IMR-90 (cell line): ENCODE measurements at regions not wholly inside any gene's neighbourhood (a gene's known extent, or its start where the extent isn't known, plus 50 kb on each side); places are given as distances from the start of the nearest gene placed in this dataset.

Experiments used
- ATAC-seq: fragments of 200-7000 bp; cut with Tn5 transposase; 2 replicates; pipeline ENCODE4 v1.9.1; 2020; ENCODE audit warnings: low read depth, mild to moderate bottlenecking, moderate library complexity
- BruUV-seq: library from RNA; stranded (reverse); fragments of 400-500 nt; replicated peaks from 2 replicates; lab custom pipeline; 2021; lab: Mats Ljungman, UMichigan
- CTCF ChIA-PET: fragments of 300-600 bp; formaldehyde crosslinking; extraction: SDS; loops from one replicate; lab custom pipeline; 2021; ENCODE audit warnings: antibody characterized with exemption; lab: Yijun Ruan, JAX
- POLR2A ChIA-PET: fragments of 300-600 bp; sonication (Branson Sonifier 250); formaldehyde crosslinking; loops from one replicate; lab custom pipeline; 2022; ENCODE audit warnings: antibody characterized with exemption; ENCODE audit not compliant: unreplicated experiment; lab: Charles Lee
- DNase-seq: peaks from one replicate; pipeline ENCODE4 v3.0.0; 2013
- H2AFZ ChIP-seq: replicated peaks from 2 replicates; pipeline ENCODE3; 2013; ENCODE audit warnings: low read length, mild to moderate bottlenecking; ENCODE audit not compliant: poor library complexity
- H2AK5ac ChIP-seq: 2 replicates; pipeline ENCODE4 v1.6.1; 2013; ENCODE audit warnings: low read depth, low read length, inconsistent platforms
- H2AK9ac ChIP-seq: replicated peaks from 2 replicates; pipeline ENCODE3; 2013; ENCODE audit warnings: mild to moderate bottlenecking, low read depth, low read length, moderate library complexity; ENCODE audit not compliant: poor library complexity
- H2BK120ac ChIP-seq: 2 replicates; pipeline ENCODE4 v1.6.1; 2013; ENCODE audit warnings: low read depth, low read length, inconsistent platforms
- H2BK15ac ChIP-seq: 3 replicates; pipeline ENCODE4 v1.6.1; 2013; ENCODE audit warnings: low read depth, low read length, inconsistent platforms
- H2BK20ac ChIP-seq: 2 replicates; pipeline ENCODE4 v1.6.1; 2013; ENCODE audit warnings: low read depth, mild to moderate bottlenecking, inconsistent platforms, low read length, moderate library complexity
- H2BK5ac ChIP-seq: 2 replicates; pipeline ENCODE4 v1.6.1; 2013; ENCODE audit warnings: mild to moderate bottlenecking, low read depth, low read length, inconsistent platforms; ENCODE audit not compliant: poor library complexity, severe bottlenecking
- H3K14ac ChIP-seq: replicated peaks from 2 replicates; pipeline ENCODE4 v1.6.1; 2013; ENCODE audit warnings: low read depth, low read length, inconsistent platforms
- H3K18ac ChIP-seq: 2 replicates; pipeline ENCODE4 v1.6.1; 2013; ENCODE audit warnings: low read depth, low read length, control low read depth
- H3K23ac ChIP-seq: 2 replicates; pipeline ENCODE4 v1.6.1; 2013; ENCODE audit warnings: low read depth, low read length, inconsistent platforms
- H3K27ac ChIP-seq: 2 replicates; pipeline ENCODE4 v1.5.1; 2013; ENCODE audit warnings: mild to moderate bottlenecking, control low read depth, low read length; ENCODE audit not compliant: insufficient read depth
- H3K27me3 ChIP-seq: 2 replicates; pipeline ENCODE4 v1.6.1; 2013; ENCODE audit warnings: low read length; ENCODE audit not compliant: control insufficient read depth, insufficient read depth
- H3K36me3 ChIP-seq: 2 replicates; pipeline ENCODE4 v1.6.1; 2013; ENCODE audit warnings: low read length, mixed read lengths; ENCODE audit not compliant: control insufficient read depth, insufficient read depth
- H3K4ac ChIP-seq: 2 replicates; pipeline ENCODE4 v1.6.1; 2013; ENCODE audit warnings: low read depth, low read length, inconsistent platforms
- H3K4me1 ChIP-seq: 2 replicates; pipeline ENCODE4 v1.6.1; 2013; ENCODE audit warnings: low read length, mixed read lengths; ENCODE audit not compliant: control insufficient read depth, insufficient read depth
- H3K4me2 ChIP-seq: 2 replicates; pipeline ENCODE4 v1.6.1; 2013; ENCODE audit warnings: low read depth, mild to moderate bottlenecking, control low read depth, low read length, moderate library complexity
- H3K4me3 ChIP-seq: 2 replicates; pipeline ENCODE4 v1.5.1; 2013; ENCODE audit warnings: low read depth, mild to moderate bottlenecking, control low read depth, low read length, moderate library complexity; ENCODE audit not compliant: insufficient read depth
- H3K56ac ChIP-seq: 2 replicates; pipeline ENCODE4 v1.6.1; 2013; ENCODE audit warnings: low read length, inconsistent platforms; ENCODE audit not compliant: insufficient read depth; ENCODE audit errors: extremely low read depth
- H3K79me1 ChIP-seq, 2 experiments: 2 replicates each; pipeline ENCODE4 v1.6.1; 2013; ENCODE audit warnings: low read length in 2 of 2, inconsistent platforms in 1 of 2, low read depth in 1 of 2
- H3K9ac ChIP-seq: 2 replicates; pipeline ENCODE4 v1.6.1; 2013; ENCODE audit warnings: low read depth, low read length, control low read depth
- H3K9me1 ChIP-seq: 2 replicates; pipeline ENCODE4 v1.6.1; 2013; ENCODE audit warnings: low read length, inconsistent platforms; ENCODE audit not compliant: insufficient read depth
- H3K9me3 ChIP-seq: 2 replicates; pipeline ENCODE4 v1.6.1; 2013; ENCODE audit warnings: low read length; ENCODE audit not compliant: control insufficient read depth, insufficient read depth
- H4K20me1 ChIP-seq: 2 replicates; pipeline ENCODE4 v1.6.1; 2013; ENCODE audit warnings: low read length, inconsistent platforms; ENCODE audit not compliant: insufficient read depth
- H4K5ac ChIP-seq: 2 replicates; pipeline ENCODE4 v1.6.1; 2013; ENCODE audit warnings: mild to moderate bottlenecking, low read depth, low read length, control low read depth
- H4K8ac ChIP-seq, 2 experiments: 2 replicates each; pipeline ENCODE4 v1.6.1; 2013; ENCODE audit warnings: low read depth in 2 of 2, low read length in 2 of 2, control low read depth in 1 of 2, inconsistent platforms in 1 of 2
- H4K91ac ChIP-seq: 2 replicates; pipeline ENCODE4 v1.6.1; 2013; ENCODE audit warnings: low read depth, low read length, inconsistent platforms; ENCODE audit not compliant: insufficient read depth
- BHLHE40 ChIP-seq: fragments of 150-350 bp; IDR thresholded peaks from 2 replicates; pipeline ENCODE4 v1.6.1; 2016; ENCODE audit warnings: mild to moderate bottlenecking, low read depth, low read length
- CEBPB ChIP-seq: IDR thresholded peaks from 2 replicates; pipeline ENCODE4 v1.6.1; 2012; ENCODE audit warnings: low read depth, low read length, improper control_type of control experiment
- CHD1 ChIP-seq: IDR thresholded peaks from 2 replicates; pipeline ENCODE4 v1.6.1; 2012; ENCODE audit warnings: low read depth, low read length, improper control_type of control experiment
- CTCF ChIP-seq: conservative IDR thresholded peaks from 2 replicates; pipeline ENCODE4 v1.5.1; 2012; ENCODE audit warnings: mild to moderate bottlenecking, low read depth, low read length, improper control_type of control experiment
- ELK1 ChIP-seq: fragments of 150-350 bp; IDR thresholded peaks from 2 replicates; pipeline ENCODE4 v1.6.1; 2016; ENCODE audit warnings: low read depth, mild to moderate bottlenecking, low read length, moderate library complexity, borderline replicate concordance
- FOS ChIP-seq: fragments of 150-350 bp; IDR thresholded peaks from 2 replicates; pipeline ENCODE4 v1.6.1; 2016; ENCODE audit warnings: low read depth, low read length
- MAFK ChIP-seq: IDR thresholded peaks from 2 replicates; pipeline ENCODE4 v1.6.1; 2012; ENCODE audit warnings: low read depth, low read length, improper control_type of control experiment
- MAZ ChIP-seq: IDR thresholded peaks from 2 replicates; pipeline ENCODE4 v1.6.1; 2012; ENCODE audit warnings: low read depth, mild to moderate bottlenecking, low read length, improper control_type of control experiment, moderate library complexity, borderline replicate concordance
- MXI1 ChIP-seq: IDR thresholded peaks from 2 replicates; pipeline ENCODE4 v1.6.1; 2012; ENCODE audit warnings: low read depth, mild to moderate bottlenecking, low read length, moderate library complexity, borderline replicate concordance
- NFE2L2 ChIP-seq: fragments of 150-350 bp; IDR thresholded peaks from 2 replicates; pipeline ENCODE4 v1.6.1; 2016; ENCODE audit warnings: low read depth, mild to moderate bottlenecking, low read length
- POLR2A ChIP-seq: IDR thresholded peaks from 2 replicates; pipeline ENCODE4 v1.6.1; 2012; ENCODE audit warnings: mild to moderate bottlenecking, low read depth, low read length
- RAD21 ChIP-seq: IDR thresholded peaks from 2 replicates; pipeline ENCODE4 v1.6.1; 2012; ENCODE audit warnings: low read length, improper control_type of control experiment
- RFX5 ChIP-seq: IDR thresholded peaks from 2 replicates; pipeline ENCODE4 v1.8.0; 2012; ENCODE audit warnings: low read depth, mild to moderate bottlenecking, low read length, moderate library complexity
- SMC3 ChIP-seq: fragments of 150-350 bp; IDR thresholded peaks from 2 replicates; pipeline ENCODE4 v1.6.1; 2016; ENCODE audit warnings: low read depth, mild to moderate bottlenecking, antibody characterized with exemption, low read length, moderate library complexity
- WGBS, 2 experiments: methylation state at CpG; one replicate each; pipeline versions ENCODE4 v1.1.5 to v1.1.7; 2013; ENCODE audit warnings: missing lambda C conversion rate in 2 of 2; ENCODE audit not compliant: insufficient read length in 1 of 2; ENCODE audit errors: extremely low coverage in 2 of 2; 5-methylcytosine and 5-hydroxymethylcytosine counted together
- dilution Hi-C: fragments of 300-500 bp; cut with HindIII; formaldehyde crosslinking; loops from one replicate; pipeline ENCODE4 v1.14.3; 2018; ENCODE audit warnings: low sequenced_read_pairs; ENCODE audit not compliant: unreplicated experiment
- in situ Hi-C: fragments of 300-500 bp; cut with MboI; formaldehyde crosslinking; loops from 3 replicates; pipeline ENCODE4 v1.14.3; 2019; ENCODE audit warnings: low sequenced_read_pairs, inconsistent platforms, mixed read lengths
- intact Hi-C: fragments of 100-400 bp; cut with micrococcal nuclease; formaldehyde crosslinking; loops from 2 replicates; pipeline ENCODE4 v1.10.0; 2022
- TF ChIP-seq, protein P1 (sequence below): fragments of 150-350 bp; IDR thresholded peaks from 2 replicates; pipeline ENCODE4 v1.6.1; 2017; ENCODE audit warnings: mild to moderate bottlenecking, antibody characterized with exemption, low read length, low read depth

DNA sequence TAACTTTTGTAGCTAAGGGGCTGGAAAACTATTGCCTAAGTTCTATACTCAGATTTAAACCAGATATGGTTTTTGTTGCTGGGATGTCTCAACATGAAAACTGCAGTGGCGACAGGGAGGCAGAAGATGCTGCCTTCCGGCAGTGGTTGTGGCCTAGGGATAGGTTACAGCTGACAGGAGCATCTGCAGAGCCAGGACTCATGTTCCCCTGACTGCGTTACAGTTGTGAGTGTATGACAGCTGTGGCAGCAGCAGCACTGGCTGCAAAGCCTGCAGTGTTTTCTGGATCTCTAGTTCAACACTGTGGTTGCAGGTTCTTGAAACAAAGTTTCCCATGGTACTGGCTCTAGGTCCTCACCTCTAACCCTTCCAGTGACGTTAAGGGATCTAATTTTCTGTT, 498.8 kb upstream of the CDH18 start:
- Histone ChIP-seq H3K4ac (no peak overlapping the region), H3K27ac (no peak overlapping the region), H4K20me1 (no peaks in the 10 kb centered on the region), H3K14ac (no peak overlapping the region), H2BK15ac (no peak overlapping the region), H3K23ac (no peak overlapping the region), H2AK5ac (no peak overlapping the region), H3K4me3 (no peak overlapping the region), H3K18ac (no peak overlapping the region), H3K56ac (no peak overlapping the region), H2BK20ac (no peak overlapping the region), H3K4me2 (no peak overlapping the region), H3K27me3 (no peaks in the 10 kb centered on the region), H2AK9ac (no peak overlapping the region), H2BK120ac (no peak overlapping the region), H4K8ac (no peak overlapping the region), H3K9me1 (no peaks in the 10 kb centered on the region), H3K9ac (no peak overlapping the region), H2BK5ac (no peak overlapping the region), H4K5ac (no peak overlapping the region), H3K9me3 (peaks cover 3% of the 10 kb centered on the region; the same call in 1 of the 2 replicates), H3K36me3 (no peaks in the 10 kb centered on the region), H4K91ac (no peak overlapping the region), H3K4me1 (no peaks in the 10 kb centered on the region), H3K79me1 (no peaks in the 10 kb centered on the region), H2AFZ (no peak overlapping the region)
- WGBS, 2 experiments: 50% methylated on average over 2 of the region's 4 CpGs; no CpG with 5 or more reads in 1 of the 2 experiments
- DNase-seq (no peak), ATAC-seq (no peak)
- in situ Hi-C loops (no loop called here), intact Hi-C loops (no loop called here), dilution Hi-C loops (no loop called here)
- POLR2A ChIA-PET: interaction anchor here (0.5 kb wide), 1 partner anchor 826 kb away, joined by 3 read pairs; no protein-coding TSS in a partner anchor
- BruUV-seq: no TSS peak
- no peak for TF ChIP-seq ELK1
- TF ChIP-seq RAD21: no peak
- no peak for TF ChIP-seq RFX5
- no peak for TF ChIP-seq CEBPB
- TF ChIP-seq SMC3: no peak
- no peak for TF ChIP-seq CHD1
- no peak for TF ChIP-seq MAFK
- TF ChIP-seq NFE2L2: no peak
- TF ChIP-seq POLR2A: no peak
- TF ChIP-seq MXI1: no peak
- no peak for TF ChIP-seq BHLHE40
- TF ChIP-seq MAZ: no peak
- TF ChIP-seq, protein P1, sequence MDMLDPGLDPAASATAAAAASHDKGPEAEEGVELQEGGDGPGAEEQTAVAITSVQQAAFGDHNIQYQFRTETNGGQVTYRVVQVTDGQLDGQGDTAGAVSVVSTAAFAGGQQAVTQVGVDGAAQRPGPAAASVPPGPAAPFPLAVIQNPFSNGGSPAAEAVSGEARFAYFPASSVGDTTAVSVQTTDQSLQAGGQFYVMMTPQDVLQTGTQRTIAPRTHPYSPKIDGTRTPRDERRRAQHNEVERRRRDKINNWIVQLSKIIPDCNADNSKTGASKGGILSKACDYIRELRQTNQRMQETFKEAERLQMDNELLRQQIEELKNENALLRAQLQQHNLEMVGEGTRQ: no peak
- no peak for TF ChIP-seq CTCF
- no peak for TF ChIP-seq FOS
- CTCF ChIA-PET: no interaction called here
